Parathyroid adenoma (tissue), 2 donors: ENCODE measurements at regions not wholly inside any gene's neighbourhood (a gene's known extent, or its start where the extent isn't known, plus 50 kb on each side); places are given as distances from the start of the nearest gene placed in this dataset.

Experiments used
- H2AFZ ChIP-seq: fragments of 300-600 bp; sonication (generic); one replicate; pipeline ENCODE4 v1.7.0; 2017; ENCODE audit warnings: antibody characterized with exemption, mild to moderate bottlenecking
- H3K27ac ChIP-seq: fragments of 300-600 bp; sonication (generic); one replicate; pipeline ENCODE4 v1.7.0; 2017
- H3K27me3 ChIP-seq: fragments of 300-600 bp; sonication (generic); one replicate; pipeline ENCODE4 v1.7.0; 2017; ENCODE audit warnings: low read length; ENCODE audit not compliant: control insufficient read depth, insufficient read depth
- H3K36me3 ChIP-seq: fragments of 300-600 bp; sonication (generic); one replicate; pipeline ENCODE4 v1.7.0; 2017; ENCODE audit warnings: low read length; ENCODE audit not compliant: control insufficient read depth, insufficient read depth
- H3K4me1 ChIP-seq: fragments of 300-600 bp; sonication (generic); one replicate; pipeline ENCODE4 v1.7.0; 2017; ENCODE audit warnings: control low read depth
- H3K4me2 ChIP-seq: fragments of 300-600 bp; sonication (generic); one replicate; pipeline ENCODE4 v1.7.0; 2017; ENCODE audit warnings: low read length
- H3K4me3 ChIP-seq: fragments of 300-600 bp; sonication (generic); one replicate; pipeline ENCODE4 v1.7.0; 2017; ENCODE audit warnings: low read depth, low read length
- H3K79me2 ChIP-seq: fragments of 300-600 bp; sonication (generic); one replicate; pipeline ENCODE4 v1.7.0; 2017; ENCODE audit warnings: control low read depth
- H3K9ac ChIP-seq: fragments of 300-600 bp; sonication (generic); one replicate; pipeline ENCODE4 v1.7.0; 2017; ENCODE audit warnings: mild to moderate bottlenecking
- H3K9me3 ChIP-seq: fragments of 300-600 bp; sonication (generic); one replicate; pipeline ENCODE4 v1.7.0; 2017; ENCODE audit warnings: low read length; ENCODE audit not compliant: control insufficient read depth
- CTCF ChIP-seq: fragments of 300-600 bp; sonication (generic); IDR thresholded peaks from one replicate; pipeline ENCODE4 v1.7.0; 2017; ENCODE audit warnings: antibody characterized with exemption, mild to moderate bottlenecking
- donor health status: primary hyperparathyroidism.

GRCh38 chr4:27716693-27717430, 856.2 kb downstream of the STIM2 start:
- Histone ChIP-seq H2AFZ (no peak overlapping the region), H3K79me2 (no peaks in the 10 kb centered on the region), H3K4me2 (no peak overlapping the region), H3K4me3 (no peak overlapping the region), H3K27ac (no peak overlapping the region), H3K36me3 (no peaks in the 10 kb centered on the region), H3K9me3 (no peaks in the 10 kb centered on the region), H3K27me3 (no peaks in the 10 kb centered on the region), H3K4me1 (no peaks in the 10 kb centered on the region), H3K9ac (no peak overlapping the region)
- TF ChIP-seq CTCF, result no peak

- Histone ChIP-seq H3K27me3 (no peaks in the 10 kb centered on the region), H3K4me3 (no peak overlapping the region), H3K9me3 (no peaks in the 10 kb centered on the region), H2AFZ (no peak overlapping the region), H3K4me2 (no peak overlapping the region), H3K4me1 (no peaks in the 10 kb centered on the region), H3K9ac (no peak overlapping the region), H3K27ac (no peak overlapping the region), H3K79me2 (no peaks in the 10 kb centered on the region), H3K36me3 (no peaks in the 10 kb centered on the region)
- no peak for TF ChIP-seq CTCF
Observed at GRCh38 chr4:27717431-27717755, 856.8 kb downstream of the STIM2 start.

GRCh38 chr4:27720010-27720766, 859.5 kb downstream of the STIM2 start:
- no peaks in the 10 kb centered on the region for H3K36me3 ChIP-seq
- no peak overlapping the region for H3K4me2 ChIP-seq
- no peaks in the 10 kb centered on the region for H3K9me3 ChIP-seq

GRCh38 chr4:27721193-27721592, 860.6 kb downstream of the STIM2 start:
- TF ChIP-seq CTCF, result no peak
- Histone ChIP-seq H3K79me2 (no peaks in the 10 kb centered on the region), H3K27me3 (no peaks in the 10 kb centered on the region), H3K4me3 (no peak overlapping the region), H3K9ac (no peak overlapping the region), H3K9me3 (no peaks in the 10 kb centered on the region), H3K36me3 (no peaks in the 10 kb centered on the region), H3K4me1 (no peaks in the 10 kb centered on the region), H2AFZ (no peak overlapping the region), H3K4me2 (no peak overlapping the region), H3K27ac (no peak overlapping the region)

More at GRCh38 chr4:27720010-27720766, 859.5 kb downstream of the STIM2 start:
- no peak for TF ChIP-seq CTCF
- Histone ChIP-seq H3K9ac (no peak overlapping the region), H3K27me3 (no peaks in the 10 kb centered on the region), H2AFZ (no peak overlapping the region), H3K27ac (no peak overlapping the region), H3K4me1 (no peaks in the 10 kb centered on the region), H3K4me3 (no peak overlapping the region), H3K79me2 (no peaks in the 10 kb centered on the region)
